Smooth muscle cell of the brain vasculature (primary cell): ENCODE measurements at regions not wholly inside any gene's neighbourhood (a gene's known extent, or its start where the extent isn't known, plus 50 kb on each side); places are given as distances from the start of the nearest gene placed in this dataset.

Source experiments
- DNase-seq: peaks from one replicate; pipeline ENCODE4 v3.0.0-alpha.2; 2012; ENCODE audit warnings: low read depth, low spot score

DNA sequence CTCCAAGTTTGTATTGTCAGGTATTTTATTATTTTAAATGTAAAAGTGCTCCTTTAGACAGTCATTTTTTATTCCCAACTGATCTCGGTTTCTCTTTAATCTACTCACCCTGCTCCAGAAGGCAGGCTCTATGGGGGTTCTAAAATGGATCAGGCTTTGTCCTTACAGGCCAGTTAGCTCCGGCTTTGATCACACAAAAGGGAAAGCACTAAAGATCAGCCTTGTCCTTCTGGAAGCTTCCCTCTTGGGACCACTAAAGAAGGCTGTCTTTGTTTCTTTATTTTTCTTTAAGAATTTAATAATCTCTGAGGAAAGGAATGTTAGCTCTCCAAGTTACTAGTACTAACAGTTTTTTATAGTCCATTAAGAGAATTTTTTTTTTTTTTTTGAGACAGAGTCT lies 560.5 kb upstream of the ZNF717 start:
- DNase-seq = no peak

GRCh38 chr3:76346690-76347089 lies 561.3 kb upstream of the ZNF717 start:
- DNase-seq = no peak

DNA sequence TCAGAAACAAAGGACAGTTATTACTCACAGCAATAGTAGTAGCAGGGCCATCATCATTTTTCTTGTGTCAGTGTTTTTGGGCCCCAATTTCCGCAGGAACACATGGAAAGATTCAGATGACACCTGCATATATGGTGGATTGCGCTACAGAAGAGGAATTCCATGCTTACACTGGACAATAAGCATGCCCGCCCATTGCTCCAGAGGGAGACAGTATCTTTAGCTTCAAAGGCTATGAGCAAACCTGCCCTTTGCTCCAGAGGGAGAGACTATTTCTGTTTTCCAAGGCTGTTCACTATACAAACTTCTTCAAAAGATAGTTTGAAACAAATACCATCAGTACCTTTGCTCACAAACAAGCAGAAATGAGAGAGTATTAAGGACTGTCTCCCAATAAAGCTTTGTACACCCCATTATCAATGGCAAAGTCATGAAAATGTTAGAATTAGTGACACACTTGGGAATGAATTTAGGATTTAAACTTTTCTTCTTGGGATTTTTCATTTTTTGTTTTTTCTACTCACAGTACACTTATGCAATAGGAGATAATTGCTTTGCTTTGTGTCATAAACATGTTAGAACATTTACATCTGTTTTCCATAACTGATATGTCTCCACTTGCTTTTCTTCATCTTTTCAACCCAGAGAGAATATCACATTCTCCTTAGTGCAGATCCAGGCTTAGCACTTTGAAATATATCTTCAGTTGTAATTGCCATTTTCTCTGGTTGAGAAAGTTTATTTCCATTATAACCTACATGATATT lies 564.5 kb upstream of the ZNF717 start:
- DNase-seq = no peak

DNA sequence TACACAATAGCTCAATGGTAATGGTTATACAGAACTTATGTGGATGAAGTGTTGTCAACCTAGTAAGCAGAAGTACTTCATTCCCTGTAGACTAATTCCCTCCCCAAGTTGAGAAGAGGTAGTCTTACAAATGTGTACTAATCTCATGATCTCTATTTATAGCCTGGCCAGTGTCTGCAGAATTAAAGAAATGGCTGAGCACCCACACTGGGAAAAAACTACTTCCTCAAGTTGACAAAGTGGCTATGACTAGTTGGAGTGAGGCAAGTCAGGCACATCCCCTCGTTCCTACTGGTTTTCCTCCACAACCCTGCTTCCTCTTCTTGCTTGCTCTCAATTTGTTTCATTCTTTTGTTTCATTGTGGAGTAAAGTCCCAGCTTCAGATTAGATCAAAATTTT lies 566.7 kb upstream of the ZNF717 start:
- no peak for DNase-seq

DNA sequence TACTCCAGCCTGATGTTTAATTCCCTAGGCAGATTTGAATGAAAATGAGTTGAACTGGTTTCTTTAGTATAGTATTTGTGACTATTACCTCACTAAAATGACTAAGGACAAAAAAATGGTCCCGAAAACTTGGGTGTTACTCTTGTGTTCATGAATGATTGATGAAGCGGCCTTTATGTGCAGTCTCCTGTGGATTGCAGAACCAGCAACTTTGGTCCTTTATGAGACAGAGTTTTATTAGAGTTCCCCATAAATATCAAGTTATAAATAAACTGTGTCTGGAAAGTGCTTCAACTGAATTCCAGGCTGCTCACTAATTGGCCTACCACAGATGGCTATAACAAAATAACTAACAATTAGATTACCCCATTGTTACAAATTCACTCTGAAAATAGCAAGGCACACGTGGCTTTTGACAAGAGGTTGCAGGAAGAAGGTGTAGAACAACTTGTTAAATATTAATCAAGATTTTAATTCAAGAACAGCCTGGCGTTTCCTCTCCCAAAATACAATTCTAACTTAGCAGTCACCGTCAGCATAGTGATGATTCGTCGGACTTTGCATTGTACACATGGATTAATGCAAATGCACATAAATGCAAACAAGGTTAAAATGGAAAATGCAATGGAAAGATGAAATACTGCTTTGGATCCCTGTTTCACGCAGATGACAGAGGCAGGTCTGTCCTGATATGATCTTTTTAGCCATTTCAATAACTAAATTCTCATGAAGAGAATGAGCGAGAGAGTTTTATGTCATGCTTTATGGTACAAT lies 567.3 kb upstream of the ZNF717 start:
- DNase-seq = no peak

DNA sequence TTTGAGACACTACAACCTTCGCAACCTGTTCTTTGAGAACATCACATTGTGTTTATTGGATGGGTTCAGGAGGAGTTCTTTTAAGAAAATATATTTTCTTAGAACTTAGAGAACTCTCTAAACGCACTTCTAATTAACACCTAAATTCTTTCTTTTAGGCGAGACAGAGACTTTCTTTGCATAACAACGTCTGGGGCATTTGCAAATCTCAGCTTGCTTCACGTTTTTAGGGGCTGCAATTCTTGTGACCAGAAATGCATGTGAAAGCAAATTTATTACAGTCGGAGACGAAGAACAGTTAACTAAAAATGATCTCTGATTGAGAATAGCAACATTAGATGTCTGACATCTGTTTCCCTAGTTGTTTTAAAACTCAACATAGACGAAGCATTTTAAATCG lies 568.3 kb upstream of the ZNF717 start:
- no peak for DNase-seq

DNA sequence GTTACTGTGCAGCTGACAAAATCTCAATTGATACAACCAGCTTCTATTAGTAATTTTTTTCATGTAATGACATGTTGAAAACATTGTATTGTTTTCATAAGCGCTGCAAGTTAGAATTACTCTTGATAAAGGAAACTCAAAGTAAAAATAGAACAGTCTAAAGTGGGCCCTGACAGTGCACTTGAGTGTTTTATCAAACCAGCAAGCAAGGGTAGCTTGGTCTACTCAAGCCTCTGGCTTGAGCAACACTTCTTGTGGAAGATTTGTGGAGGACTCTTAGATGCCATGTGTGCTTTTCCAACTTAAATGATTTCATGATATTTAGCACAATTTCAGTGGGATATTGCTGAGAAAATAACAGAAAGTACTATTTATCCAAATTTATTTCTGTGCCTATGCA lies 575.7 kb upstream of the ZNF717 start:
- DNase-seq = no peak

- DNase-seq = no peak
Observed at GRCh38 chr3:76362643-76363042, 577.3 kb upstream of the ZNF717 start.

- no peak for DNase-seq
Observed at GRCh38 chr3:76365275-76365674, 579.9 kb upstream of the ZNF717 start.

DNA sequence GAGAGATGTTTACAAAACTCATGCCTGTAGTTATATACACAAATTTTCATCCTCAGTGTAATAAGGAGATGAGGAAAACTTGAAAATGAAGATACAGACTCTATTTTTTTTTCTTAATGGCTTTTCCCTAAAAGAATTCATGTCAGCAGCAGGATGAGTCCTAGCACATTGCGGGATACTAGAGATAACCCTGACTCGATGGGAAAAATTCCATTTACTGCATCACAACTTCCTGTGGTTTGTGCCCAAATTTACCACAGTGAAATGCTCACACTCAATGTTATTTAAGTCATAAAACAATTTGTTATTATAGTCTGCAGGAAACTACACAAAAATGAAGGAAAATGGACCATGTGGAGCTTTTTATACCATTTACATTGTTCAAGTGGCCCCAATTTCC lies 581.9 kb upstream of the ZNF717 start:
- no peak for DNase-seq

GRCh38 chr3:76369170-76369569 lies 583.8 kb upstream of the ZNF717 start:
- DNase-seq = no peak

- DNase-seq = no peak
Observed at GRCh38 chr3:76370749-76371520, 585.6 kb upstream of the ZNF717 start.

GRCh38 chr3:76372497-76372896 lies 587.1 kb upstream of the ZNF717 start:
- DNase-seq = no peak

- no peak for DNase-seq
Observed at GRCh38 chr3:76377074-76377473, 591.7 kb upstream of the ZNF717 start.

GRCh38 chr3:76378789-76379188 lies 593.4 kb upstream of the ZNF717 start:
- DNase-seq = no peak

DNA sequence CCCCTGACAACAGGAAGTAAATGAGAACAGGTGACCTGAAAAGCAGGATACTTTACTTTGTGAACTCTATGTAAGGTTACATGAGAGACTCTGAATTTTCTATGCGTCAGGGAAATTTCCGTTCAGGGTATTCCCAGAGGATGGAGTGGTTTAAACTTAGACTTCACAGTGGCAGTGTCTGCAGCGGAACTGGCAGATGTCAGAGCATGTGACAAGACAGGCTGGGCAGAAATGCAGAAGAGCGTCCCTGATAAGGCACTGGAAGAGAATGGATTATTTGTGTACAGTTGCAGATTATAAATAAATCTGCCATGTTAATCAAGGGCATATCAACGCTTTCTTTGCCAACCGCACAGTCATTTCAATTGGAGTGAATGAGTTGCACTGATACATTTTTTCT lies 598.4 kb upstream of the ZNF717 start:
- no peak for DNase-seq

GRCh38 chr3:76387000-76387399 lies 601.7 kb upstream of the ZNF717 start:
- no peak for DNase-seq

DNA sequence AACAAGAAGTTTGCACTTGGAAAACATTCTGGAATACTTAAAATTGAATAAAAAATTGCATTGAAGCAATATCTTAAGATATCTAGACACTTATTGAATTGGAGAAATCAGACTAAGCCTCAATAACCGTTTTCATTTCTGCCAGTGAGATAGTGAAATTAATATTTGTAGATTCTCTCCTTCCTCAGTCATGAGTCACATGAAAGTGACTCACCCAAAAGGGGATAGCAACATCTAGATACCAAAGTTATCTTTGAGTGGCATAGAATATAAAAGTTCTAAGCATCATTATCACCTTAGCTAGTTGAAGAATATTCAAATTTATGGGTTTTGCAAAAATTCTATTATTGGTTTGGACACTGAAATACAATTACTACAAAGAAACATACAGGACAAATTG lies 614.8 kb upstream of the ZNF717 start:
- no peak for DNase-seq

DNA sequence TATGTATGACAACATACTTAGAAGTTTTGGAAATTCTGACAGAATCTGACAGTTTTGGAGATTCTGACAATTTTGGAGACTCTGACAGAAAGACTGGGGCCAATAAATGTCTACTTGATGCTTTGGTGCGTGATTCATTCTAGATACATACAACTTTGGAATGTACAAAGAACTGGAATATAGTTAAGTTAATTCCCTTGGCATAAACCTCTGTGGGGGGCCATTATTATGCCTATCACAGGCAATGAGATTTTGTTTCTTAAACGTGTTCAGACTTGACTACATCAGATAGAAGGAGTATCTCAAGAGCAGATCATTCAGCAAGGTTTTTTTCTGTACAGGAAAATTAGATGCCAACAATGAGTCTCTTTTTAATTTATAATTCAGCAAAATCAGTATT lies 617.6 kb upstream of the ZNF717 start:
- no peak for DNase-seq

GRCh38 chr3:76403556-76403955 lies 618.2 kb upstream of the ZNF717 start:
- no peak for DNase-seq

DNA sequence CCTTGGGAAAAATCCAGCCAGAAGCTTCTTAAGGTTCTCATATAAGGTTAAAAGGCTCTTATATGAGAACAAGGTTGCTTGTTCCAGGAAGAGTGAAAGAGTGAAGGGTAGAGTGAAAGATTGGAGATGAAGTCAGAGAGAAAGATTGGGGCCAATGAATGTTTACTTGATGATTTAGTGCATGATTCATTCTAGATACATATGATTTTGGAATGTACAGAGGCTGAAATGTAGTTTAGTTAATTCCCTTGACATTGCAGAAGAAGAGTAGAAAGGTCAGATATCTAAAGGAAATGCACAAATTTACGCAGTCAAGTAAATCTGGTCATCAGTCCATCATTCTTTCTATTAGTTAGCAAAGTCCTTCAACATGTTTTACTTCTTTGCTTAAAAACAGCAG lies 619.8 kb upstream of the ZNF717 start:
- no peak for DNase-seq

DNA sequence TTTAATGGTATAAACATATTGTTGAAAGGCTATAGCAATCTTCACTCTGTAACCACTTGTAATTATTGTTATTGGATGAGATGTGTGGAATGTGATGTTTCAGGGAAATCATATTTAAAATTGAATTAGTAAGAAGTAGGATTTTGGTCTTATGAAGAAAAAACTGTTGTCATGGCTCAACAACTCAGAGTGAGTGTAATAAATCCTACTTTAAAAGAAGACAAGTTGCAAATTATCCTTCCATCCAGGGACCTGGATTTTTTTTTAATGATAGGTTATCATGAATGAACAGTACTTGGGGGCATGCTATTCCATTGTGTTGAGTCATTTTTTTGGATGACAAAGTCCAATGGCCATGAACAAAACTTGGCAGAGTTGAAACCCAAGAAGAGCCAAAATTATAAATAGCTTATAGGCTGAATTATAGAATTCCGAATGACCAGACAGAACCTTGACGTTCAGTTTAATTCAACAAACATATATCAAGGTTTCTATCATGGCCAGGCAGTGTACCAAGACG lies 625.5 kb upstream of the ZNF717 start:
- DNase-seq = no peak
